HG03575 (cell line): ENCODE measurements at regions not wholly inside any gene's neighbourhood (a gene's known extent, or its start where the extent isn't known, plus 50 kb on each side); places are given as distances from the start of the nearest gene placed in this dataset.
"Not testable (repeated sequence)": the region's sequence is repeated elsewhere in the genome, so short reads cannot be mapped to it uniquely, and the experiment has no call there.

Source experiments
- ATAC-seq: cut with Tn5 transposase; IDR thresholded peaks from one replicate; pipeline ENCODE4 v1.9.1; 2021; ENCODE audit not compliant: unreplicated experiment, insufficient number of reproducible peaks, low FRiP score; ENCODE audit errors: extremely low read depth

- ATAC-seq = no peak
Measured at GRCh38 chr6:95837890-95838289, 177.9 kb upstream of the FUT9 start.

- no peak for ATAC-seq
Measured at GRCh38 chr6:95841560-95841959, 174.2 kb upstream of the FUT9 start.

- no peak for ATAC-seq
Measured at GRCh38 chr6:95846652-95847051, 169.1 kb upstream of the FUT9 start.

DNA sequence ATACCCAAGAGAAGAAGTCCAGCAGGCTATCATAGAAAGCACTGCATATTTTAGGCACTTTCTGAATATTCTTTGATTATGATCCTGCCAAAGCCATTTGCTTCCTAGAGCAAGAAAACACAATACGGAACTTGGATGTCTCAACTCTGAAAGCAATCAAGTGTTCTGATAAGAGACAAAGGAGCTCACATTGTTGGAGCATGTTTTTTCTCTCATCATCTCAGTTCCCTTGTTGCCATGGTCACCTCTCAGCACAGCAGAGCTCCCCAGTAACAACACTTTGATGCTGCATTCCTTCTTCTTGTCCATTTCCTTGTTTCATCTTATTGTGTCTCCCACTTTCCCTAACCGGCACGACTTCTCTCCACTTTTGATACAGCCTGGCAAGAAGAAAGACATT is 168.7 kb upstream of the FUT9 start:
- no peak for ATAC-seq

- no peak for ATAC-seq
Measured at GRCh38 chr6:95848717-95849116, 167.1 kb upstream of the FUT9 start.

GRCh38 chr6:95856876-95857364 is 158.9 kb upstream of the FUT9 start:
- no peak for ATAC-seq

DNA sequence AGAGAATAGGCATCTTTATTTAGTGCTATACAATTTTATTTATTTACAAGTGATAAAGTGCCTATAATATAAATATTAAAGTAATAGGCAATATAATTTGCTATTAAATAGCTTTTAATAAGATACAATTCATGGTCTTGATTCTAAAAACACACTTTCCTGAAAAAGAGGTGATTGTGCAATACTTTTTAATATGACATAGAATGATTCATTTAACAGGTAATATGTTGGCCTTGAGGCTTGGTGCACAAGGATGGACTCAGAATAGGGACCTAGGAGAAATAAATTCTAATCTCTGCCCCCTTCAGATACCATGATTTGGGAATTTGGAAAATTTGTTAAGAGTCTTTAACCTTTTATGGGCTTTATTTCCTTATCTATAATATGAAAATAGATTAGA is 149.9 kb upstream of the FUT9 start:
- ATAC-seq = no peak

DNA sequence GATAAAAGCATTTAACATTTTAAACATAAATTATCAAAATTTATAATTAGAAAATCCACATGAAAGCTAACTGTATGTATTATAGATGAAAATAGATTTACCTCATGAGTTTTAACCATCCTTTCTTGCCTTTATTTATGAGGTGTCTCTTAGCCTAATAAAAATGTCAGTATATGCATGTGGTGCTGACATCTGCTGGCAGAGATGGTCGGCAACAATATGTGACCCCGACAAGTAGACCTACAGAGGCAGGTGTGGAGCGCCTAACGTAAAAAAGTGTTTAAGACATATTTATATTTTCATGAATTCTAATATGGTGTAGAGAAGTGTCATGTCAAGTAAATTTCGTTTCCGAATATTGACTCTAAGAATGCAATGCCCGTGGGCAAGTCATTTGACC is 149.0 kb upstream of the FUT9 start:
- no peak for ATAC-seq

DNA sequence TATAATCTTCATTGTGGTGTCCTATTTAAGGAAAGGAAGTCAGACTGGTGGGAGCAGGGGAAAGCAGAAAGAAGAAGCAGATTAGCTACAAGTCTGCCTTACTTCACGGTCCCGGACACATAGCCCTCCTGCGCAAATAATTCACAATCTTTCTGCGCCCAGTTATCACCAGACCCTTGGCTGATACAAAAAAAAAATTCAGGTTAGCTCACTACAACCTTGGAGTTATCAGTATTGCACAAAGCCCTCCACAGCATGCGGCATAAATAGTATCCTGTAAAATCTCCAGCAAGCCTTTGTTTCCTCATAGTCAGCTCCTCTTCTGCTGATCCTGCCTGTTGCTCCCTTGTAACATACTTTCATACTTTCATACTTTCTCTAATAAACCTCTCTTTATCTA is 148.6 kb upstream of the FUT9 start:
- ATAC-seq = no peak

DNA sequence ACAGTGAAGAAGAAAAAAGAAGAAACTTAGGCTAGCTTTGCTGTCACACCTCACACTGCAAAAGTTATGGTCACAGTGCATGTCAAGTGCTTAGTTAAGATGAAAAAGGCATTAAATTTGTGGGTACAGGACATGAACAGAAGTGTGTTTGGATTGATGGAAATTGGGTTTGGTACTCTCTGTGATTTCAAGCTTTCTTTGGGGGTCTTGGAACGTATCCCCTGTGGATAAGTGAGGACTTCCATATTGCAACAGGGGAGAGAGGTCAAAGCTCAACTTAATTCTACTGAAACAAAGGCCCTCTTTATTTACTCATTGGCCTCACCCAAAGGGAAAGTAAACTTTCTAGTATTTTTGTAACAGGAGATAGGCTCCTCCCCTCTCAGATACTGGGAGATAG is 138.3 kb upstream of the FUT9 start:
- no peak for ATAC-seq

DNA sequence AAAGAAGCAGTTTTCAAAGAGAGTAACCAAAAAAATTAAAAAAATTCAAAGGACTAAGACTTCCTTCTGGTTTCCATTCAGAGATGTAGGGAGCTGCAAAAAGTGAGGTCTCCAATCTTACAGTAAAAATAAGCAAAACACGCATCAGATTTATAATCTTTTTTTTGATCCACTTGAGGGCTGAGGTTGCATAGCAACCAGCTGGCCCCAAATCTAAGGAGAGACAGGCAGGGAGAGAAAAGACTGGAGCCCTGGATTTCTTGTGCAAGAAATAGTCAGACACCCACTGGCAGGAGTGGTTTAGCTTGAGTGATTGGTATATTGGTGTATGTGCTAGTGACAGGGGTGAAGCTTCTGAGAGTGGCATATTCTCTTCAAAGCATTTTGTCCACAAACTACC is 135.9 kb upstream of the FUT9 start:
- ATAC-seq = no peak

- ATAC-seq = no peak
Measured at GRCh38 chr6:95882371-95882770, 133.4 kb upstream of the FUT9 start.

DNA sequence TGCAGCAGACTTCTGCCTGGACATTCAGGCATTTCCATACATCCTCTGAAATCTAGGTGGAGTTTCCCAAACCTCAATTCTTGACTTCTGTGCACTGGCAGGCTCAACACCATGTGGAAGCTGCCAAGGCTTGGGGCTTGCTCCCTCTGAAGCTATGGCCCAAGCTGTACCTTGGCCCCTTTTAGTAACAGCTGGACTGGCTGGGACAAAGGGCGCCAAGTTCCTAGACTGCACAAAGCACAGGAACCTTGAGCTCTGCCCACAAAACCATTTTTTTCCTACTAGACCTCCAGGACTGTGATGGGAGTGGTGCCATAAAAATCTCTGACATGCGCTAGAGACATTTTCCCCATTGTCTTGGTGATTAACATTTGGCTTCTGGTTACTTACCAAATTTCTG is 127.1 kb upstream of the FUT9 start:
- not testable (repeated sequence) for ATAC-seq

GRCh38 chr6:95905132-95905531 is 110.6 kb upstream of the FUT9 start:
- no peak for ATAC-seq

DNA sequence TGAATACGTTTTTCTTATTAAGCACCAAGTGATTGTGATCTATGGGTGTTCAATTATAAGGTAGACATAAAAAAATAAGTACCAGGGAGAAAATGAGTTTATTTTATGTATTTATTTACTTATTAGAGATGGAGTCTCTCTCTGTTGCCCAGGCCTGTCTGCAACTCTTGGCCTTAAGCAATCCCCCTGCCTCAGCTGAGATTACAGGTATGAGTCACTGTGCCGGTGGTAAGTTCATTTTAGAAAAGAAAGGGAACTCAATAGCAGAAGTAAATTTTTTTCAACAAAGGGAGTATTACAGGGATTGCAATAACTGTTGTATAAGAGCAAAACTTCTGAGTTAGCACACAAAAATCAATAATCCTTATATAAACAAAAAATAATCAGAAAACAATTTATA is 98.7 kb upstream of the FUT9 start:
- ATAC-seq = no peak

- no peak for ATAC-seq
Measured at GRCh38 chr6:95923518-95923917, 92.3 kb upstream of the FUT9 start.

GRCh38 chr6:95935736-95936135 is 80.0 kb upstream of the FUT9 start:
- no peak for ATAC-seq

GRCh38 chr6:95946906-95947305 is 68.9 kb upstream of the FUT9 start:
- no peak for ATAC-seq

DNA sequence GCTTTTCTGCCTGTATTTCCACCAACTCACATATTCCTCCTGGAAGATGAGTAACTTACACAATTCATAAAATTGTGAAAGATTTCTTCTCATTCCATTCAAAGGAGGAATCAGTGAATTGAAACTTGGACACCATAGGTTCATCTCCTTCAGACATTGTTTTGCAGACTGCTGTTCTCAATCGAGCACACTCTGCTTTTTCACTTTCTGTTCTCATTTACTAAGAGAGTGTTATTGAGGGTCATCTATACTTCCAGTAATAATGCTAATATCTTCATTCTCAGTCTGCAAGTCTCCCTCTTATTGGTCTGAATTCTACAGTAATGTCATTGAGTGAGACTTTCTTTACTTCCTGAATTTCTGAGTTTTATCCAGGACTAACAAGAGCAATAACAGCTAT is 67.5 kb upstream of the FUT9 start:
- no peak for ATAC-seq

GRCh38 chr6:95949985-95950384 is 65.8 kb upstream of the FUT9 start:
- no peak for ATAC-seq

DNA sequence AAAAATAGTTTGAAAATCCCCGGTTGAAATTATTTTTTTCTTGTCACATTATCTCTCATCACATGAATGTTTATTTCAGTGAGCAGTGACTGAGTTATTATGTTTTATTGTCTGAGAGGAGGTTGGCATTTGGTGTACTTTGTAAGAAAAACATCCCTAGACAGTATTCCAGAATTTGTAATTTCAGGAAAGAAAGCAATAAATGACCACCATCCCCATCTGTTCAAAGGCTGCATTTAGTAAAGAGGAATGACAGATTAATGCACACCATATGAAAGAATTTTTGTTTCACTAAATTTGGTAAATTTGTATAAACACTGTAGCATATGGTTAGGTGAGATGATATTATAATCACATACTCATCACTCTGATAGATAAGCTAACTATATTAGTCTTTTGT is 57.1 kb upstream of the FUT9 start:
- no peak for ATAC-seq

GRCh38 chr6:95959261-95959660 is 56.5 kb upstream of the FUT9 start:
- ATAC-seq = no peak
